CD4-positive, alpha-beta T cell treated with Interleukin-2 at 100 ng/mL for 4 hours (primary cell): ENCODE measurements at regions not wholly inside any gene's neighbourhood (a gene's known extent, or its start where the extent isn't known, plus 50 kb on each side); places are given as distances from the start of the nearest gene placed in this dataset.

ENCODE experiments used
- DNase-seq: peaks from one replicate; pipeline ENCODE4 v3.0.0-alpha.2; 2020; ENCODE audit warnings: low spot score

- no peak for DNase-seq
Observed at GRCh38 chr2:21515903-21516302, 392.1 kb downstream of the TDRD15 start.

DNA sequence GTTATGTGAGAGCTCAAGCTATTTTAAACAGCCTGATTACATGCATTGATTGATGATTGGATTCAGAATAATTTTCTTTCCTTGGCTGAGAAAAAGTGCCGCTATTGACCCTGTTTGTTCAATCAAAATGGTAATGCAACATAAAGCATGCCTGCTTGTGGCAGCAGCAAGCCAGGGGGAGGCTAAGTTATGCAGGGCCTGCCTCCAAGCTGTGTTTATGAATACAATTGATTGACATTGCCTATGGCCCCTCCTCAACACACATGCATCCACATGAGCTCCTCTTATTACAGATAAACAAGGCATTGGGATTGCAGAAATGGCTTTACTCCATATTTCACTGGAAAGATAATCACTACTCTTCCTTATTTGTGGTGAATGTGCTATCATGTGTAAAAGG lies 395.6 kb downstream of the TDRD15 start:
- no peak for DNase-seq

DNA sequence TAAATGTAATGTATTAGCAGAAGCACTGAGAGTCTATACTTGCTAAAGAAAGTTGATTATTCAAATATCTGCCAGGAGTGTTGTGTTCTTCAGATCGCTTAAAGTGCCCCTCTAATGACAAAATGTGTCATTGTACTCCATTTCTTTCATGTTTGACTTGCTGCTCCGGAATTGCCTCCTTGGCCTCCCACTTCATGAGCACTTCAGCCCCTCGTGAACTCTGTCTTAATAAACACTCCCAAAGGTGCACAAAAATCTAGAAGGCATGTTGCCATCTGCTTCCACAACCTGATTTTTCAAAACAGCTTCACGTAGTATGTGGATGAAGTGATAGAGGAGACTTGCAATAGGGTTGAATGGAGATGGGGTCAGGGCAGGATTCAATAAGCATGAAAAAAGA lies 396.1 kb downstream of the TDRD15 start:
- DNase-seq: no peak

DNA sequence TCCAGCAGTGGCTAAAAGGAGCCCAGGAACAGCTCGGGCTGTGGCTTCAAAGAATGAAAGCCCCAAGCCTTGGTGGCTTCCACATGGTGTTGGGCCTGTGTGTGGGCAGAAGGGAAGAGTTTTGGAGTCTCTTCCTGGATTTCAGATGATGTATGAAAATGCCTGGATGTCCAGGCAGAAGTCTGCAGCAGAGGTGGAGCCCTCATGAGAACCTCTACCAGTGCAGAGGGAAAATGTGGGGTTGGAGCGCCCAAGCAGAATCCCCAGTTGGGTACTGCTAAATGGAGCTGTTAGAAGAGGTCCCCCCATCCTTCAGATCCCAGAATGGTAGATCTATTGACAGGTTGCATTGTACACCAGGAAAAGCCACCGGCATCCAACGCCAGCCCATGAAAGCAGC lies 412.1 kb downstream of the TDRD15 start:
- no peak for DNase-seq

DNA sequence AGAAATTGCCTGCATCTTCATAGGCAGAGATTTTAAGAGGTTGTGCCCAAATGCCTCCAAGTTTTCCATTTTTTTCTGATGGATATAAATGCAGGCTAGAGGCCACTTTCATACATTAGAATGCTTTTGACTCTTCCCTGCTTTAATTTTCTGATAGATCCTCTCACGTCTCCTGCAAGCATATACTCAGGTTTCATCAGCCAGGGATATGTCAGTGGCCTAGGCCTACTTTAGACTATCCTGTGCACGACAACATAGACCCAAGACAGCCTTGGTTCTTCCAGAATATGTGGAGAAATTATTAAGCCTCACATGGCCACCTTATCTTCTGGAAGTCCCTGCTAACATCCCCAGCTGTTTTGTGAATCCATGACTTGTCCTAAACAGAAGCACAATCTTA lies 415.9 kb downstream of the TDRD15 start:
- DNase-seq: no peak

- no peak for DNase-seq
Observed at GRCh38 chr2:21543630-21544029, 419.9 kb downstream of the TDRD15 start.

GRCh38 chr2:21544392-21544791 lies 420.6 kb downstream of the TDRD15 start:
- no peak for DNase-seq

DNA sequence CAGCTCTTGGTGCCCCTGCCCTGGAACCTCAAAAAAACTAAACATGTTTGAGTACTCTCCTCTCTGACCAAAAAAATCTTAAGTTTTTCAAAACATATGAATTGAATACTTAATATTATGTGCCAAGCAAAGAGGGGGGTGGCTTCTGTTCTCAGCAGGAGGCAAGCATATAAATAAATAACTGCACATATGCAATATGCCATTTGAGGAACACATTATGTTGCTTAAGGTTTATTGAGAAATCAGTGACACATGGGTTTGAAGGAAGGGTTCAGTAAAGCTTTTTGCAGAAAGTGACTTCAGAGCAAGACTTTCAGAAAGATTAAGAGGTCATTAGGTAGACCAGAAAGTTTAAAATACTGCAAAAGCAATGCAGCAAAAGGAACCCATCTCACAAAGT lies 429.2 kb downstream of the TDRD15 start:
- no peak for DNase-seq

- no peak for DNase-seq
Observed at GRCh38 chr2:21559351-21559750, 435.6 kb downstream of the TDRD15 start.

DNA sequence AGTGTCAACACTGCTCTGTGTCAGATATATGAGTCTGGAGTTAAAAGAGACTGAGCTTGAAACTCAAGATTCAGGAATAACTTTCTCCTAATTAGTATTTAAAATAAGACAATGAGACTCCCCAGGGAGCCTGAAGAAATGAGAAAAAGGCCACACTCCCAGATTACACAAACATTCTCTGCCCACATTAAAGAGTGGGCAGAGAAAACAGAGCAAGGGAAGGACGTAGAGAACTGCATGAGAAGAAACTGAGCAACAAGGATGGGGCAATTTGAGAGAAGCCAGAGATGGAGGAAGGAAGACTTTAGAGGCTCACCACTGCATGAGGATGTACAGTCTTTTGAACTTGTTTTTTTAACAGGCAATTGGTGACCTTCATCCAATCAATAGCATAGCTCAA lies 438.2 kb downstream of the TDRD15 start:
- DNase-seq: no peak

GRCh38 chr2:21567395-21567794 lies 443.6 kb downstream of the TDRD15 start:
- DNase-seq: no peak

DNA sequence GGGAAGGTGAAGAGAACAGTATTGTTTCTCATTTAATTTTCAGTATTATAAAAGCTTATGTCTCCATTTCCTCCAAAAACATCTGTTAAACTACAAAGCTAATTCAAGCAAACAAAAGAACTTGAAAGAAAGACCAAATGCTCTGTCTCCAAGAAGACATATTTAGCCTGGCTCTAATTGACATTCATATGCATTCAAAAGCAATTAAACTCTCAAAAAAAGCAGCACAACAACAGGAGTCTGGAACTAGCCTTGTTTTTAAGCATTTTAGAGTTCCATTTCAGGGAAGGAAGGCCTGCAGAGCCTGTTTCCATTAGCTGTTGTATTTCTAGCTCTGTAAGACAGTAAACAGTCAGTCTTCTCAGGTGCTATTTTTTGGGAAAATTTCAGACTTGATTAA lies 447.9 kb downstream of the TDRD15 start:
- DNase-seq: no peak

DNA sequence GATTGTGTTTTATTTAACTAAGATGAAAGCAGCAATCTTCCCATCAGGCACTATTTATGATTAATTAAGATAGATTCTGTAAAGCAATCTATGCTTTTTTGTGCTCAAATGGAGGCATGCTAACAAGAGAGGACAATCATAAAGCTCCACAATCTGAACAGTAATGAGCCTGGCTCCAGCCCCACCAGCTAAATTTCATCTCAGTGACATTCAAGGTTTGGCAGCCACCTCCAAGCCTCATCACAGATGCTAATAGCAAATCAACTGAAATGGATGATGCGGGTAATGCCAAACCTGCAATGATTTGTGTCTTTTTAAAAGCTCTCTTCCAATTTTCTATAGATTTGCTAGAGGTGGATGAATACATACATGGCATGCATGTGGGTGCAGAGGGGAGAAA lies 456.6 kb downstream of the TDRD15 start:
- no peak for DNase-seq

- no peak for DNase-seq
Observed at GRCh38 chr2:21585881-21586280, 462.1 kb downstream of the TDRD15 start.

GRCh38 chr2:21590026-21590690 lies 466.4 kb downstream of the TDRD15 start:
- DNase-seq: no peak

- DNase-seq: no peak
Observed at GRCh38 chr2:21591926-21592325, 468.2 kb downstream of the TDRD15 start.

- DNase-seq: no peak
Observed at GRCh38 chr2:21599417-21599816, 475.6 kb downstream of the TDRD15 start.

DNA sequence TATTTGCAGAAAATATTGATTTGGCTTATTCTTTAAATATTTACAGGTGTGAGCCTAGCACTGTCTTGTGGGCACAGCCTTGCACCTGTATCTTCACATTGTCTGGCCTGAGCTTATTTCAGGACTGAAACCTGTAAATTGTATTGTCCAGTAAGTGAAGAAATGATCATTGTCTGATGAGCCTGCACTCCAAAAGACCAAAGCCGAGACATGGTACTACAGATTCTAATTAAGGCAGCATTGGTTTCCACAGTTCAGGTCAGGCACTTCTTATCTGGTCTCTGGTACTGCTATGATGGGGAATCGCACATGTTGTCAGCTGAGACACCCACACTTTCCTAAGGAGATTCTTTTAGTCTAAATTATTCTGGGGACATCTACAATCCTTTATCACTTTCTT lies 479.0 kb downstream of the TDRD15 start:
- no peak for DNase-seq

- no peak for DNase-seq
Observed at GRCh38 chr2:21607572-21607971, 483.8 kb downstream of the TDRD15 start.

GRCh38 chr2:21610304-21610703 lies 486.5 kb downstream of the TDRD15 start:
- DNase-seq: no peak

GRCh38 chr2:21617885-21618434 lies 494.2 kb downstream of the TDRD15 start:
- DNase-seq: no peak

GRCh38 chr2:21620771-21621170 lies 497.0 kb downstream of the TDRD15 start:
- no peak for DNase-seq

- DNase-seq: no peak
Observed at GRCh38 chr2:21627938-21628337, 504.2 kb downstream of the TDRD15 start.

DNA sequence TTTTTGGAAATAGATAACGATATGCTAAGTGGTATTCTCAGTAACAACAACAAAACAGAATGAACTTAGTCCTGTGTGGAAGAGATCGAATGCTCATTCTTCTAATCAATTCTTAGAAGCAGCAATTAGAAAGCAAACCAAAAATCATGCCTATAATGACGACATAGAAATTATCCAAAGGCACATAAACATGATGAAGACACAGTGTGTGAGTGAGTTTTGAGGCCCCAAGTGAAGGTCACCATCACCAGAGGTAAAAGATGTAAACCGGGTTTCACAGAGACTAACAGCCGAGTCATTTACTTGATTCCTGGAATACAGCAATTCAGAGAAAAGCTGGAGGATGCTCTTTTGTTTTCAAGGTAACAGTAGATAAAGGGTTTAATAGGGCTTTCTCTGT lies 509.2 kb downstream of the TDRD15 start:
- DNase-seq: no peak
